Smooth muscle cell (in vitro differentiated cells): ENCODE measurements at regions not wholly inside any gene's neighbourhood (a gene's known extent, or its start where the extent isn't known, plus 50 kb on each side); places are given as distances from the start of the nearest gene placed in this dataset.
"Not testable (repeated sequence)": the region's sequence is repeated elsewhere in the genome, so short reads cannot be mapped to it uniquely, and the experiment has no call there.

Source experiments
- DNase-seq: peaks from one replicate; lab custom pipeline; 2025; ENCODE audit not compliant: unreplicated experiment; lab: John Stamatoyannopoulos, UW
- H2AFZ ChIP-seq: fragments of 200-600 bp; sonication (generic); 2 replicates; pipeline ENCODE4 v1.6.0; 2016; ENCODE audit warnings: antibody characterized with exemption, low read depth, mild to moderate bottlenecking
- H3F3A ChIP-seq: fragments of 200-600 bp; sonication (generic); 2 replicates; pipeline ENCODE4 v1.6.0; 2017; ENCODE audit warnings: antibody characterized with exemption, low read depth
- H3K27ac ChIP-seq: fragments of 200-600 bp; sonication (generic); 2 replicates; pipeline ENCODE4 v1.5.1; 2016; ENCODE audit warnings: low read depth, mild to moderate bottlenecking
- H3K27me3 ChIP-seq: fragments of 200-600 bp; sonication (generic); 2 replicates; pipeline ENCODE4 v1.6.1; 2016; ENCODE audit warnings: low read depth, mild to moderate bottlenecking
- H3K36me3 ChIP-seq: fragments of 200-600 bp; sonication (generic); 2 replicates; pipeline ENCODE4 v1.5.1; 2016; ENCODE audit warnings: low read depth
- H3K4me1 ChIP-seq: fragments of 200-600 bp; sonication (generic); 2 replicates; pipeline ENCODE4 v1.5.1; 2016; ENCODE audit warnings: low read depth
- H3K4me2 ChIP-seq: fragments of 200-600 bp; sonication (generic); 2 replicates; pipeline ENCODE4 v1.6.0; 2016; ENCODE audit warnings: mild to moderate bottlenecking
- H3K4me3 ChIP-seq: fragments of 200-600 bp; sonication (generic); 2 replicates; pipeline ENCODE4 v1.5.1; 2016; ENCODE audit warnings: mild to moderate bottlenecking
- H3K79me2 ChIP-seq: fragments of 200-600 bp; sonication (generic); 2 replicates; pipeline ENCODE4 v1.6.0; 2016; ENCODE audit warnings: low read depth, mild to moderate bottlenecking
- H3K9ac ChIP-seq: fragments of 200-600 bp; sonication (generic); 2 replicates; pipeline ENCODE4 v1.6.0; 2016; ENCODE audit warnings: low read depth
- H3K9me3 ChIP-seq: fragments of 200-600 bp; sonication (generic); replicated peaks from 2 replicates; pipeline ENCODE4 v1.5.1; 2016; ENCODE audit warnings: low read depth
- H4K20me1 ChIP-seq: fragments of 200-600 bp; sonication (generic); 2 replicates; pipeline ENCODE4 v1.6.0; 2016; ENCODE audit warnings: low read depth
- CTCF ChIP-seq: fragments of 200-600 bp; sonication (generic); IDR thresholded peaks from 2 replicates; pipeline ENCODE4 v1.5.1; 2017; ENCODE audit warnings: borderline replicate concordance, mild to moderate bottlenecking, antibody characterized with exemption; ENCODE audit not compliant: insufficient read depth, poor library complexity, severe bottlenecking
- WGBS: methylation state at CpG from one replicate; pipeline ENCODE4 v1.1.7; 2016; ENCODE audit warnings: low lambda C conversion rate; 5-methylcytosine and 5-hydroxymethylcytosine counted together

DNA sequence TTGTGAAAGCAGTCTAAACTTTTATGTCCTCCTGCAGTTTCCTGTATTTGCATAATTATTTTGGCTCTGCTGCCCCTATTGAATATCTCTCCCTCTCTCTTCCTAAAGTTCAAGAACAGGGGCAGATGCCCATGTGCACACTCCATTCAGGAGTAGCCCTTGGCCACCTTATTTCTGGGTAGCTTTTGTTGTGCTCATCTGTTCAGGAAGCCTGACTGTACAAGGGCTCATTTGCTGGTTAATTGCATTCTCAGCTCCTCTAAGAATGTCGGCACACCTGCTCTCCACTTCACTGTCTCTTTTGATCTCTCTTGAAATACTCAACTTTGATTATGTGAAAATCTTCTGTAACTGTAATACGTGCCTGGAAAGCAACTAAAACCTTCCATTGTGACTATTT is 1378.8 kb upstream of the CDH8 start:
- Histone ChIP-seq H3K27me3 (no peaks in the 10 kb centered on the region), H4K20me1 (no peaks in the 10 kb centered on the region), H3K79me2 (no peaks in the 10 kb centered on the region), H3K4me1 (no peaks in the 10 kb centered on the region), H3F3A (no peaks in the 10 kb centered on the region), H3K27ac (no peak overlapping the region), H3K9ac (no peak overlapping the region), H2AFZ (no peak overlapping the region), H3K4me2 (no peak overlapping the region), H3K36me3 (no peaks in the 10 kb centered on the region), H3K4me3 (no peak overlapping the region), H3K9me3 (no peaks in the 10 kb centered on the region)
- no peak for DNase-seq
- TF ChIP-seq CTCF, result no peak
- WGBS, result 71% methylated on average over 2 of the region's 2 CpGs

- H2AFZ ChIP-seq, result no peak overlapping the region
- no peak overlapping the region for H3K4me3 ChIP-seq
- no peaks in the 10 kb centered on the region for H3K79me2 ChIP-seq
- H3K9ac ChIP-seq, result no peak overlapping the region
- H3K36me3 ChIP-seq, result no peaks in the 10 kb centered on the region
- H3K27me3 ChIP-seq, result no peaks in the 10 kb centered on the region
- no peaks in the 10 kb centered on the region for H3K4me1 ChIP-seq
- no peak for TF ChIP-seq CTCF
- WGBS, result 89% methylated on average over 1 of the region's 1 CpG
- H4K20me1 ChIP-seq, result no peaks in the 10 kb centered on the region
- no peaks in the 10 kb centered on the region for H3F3A ChIP-seq
- no peaks in the 10 kb centered on the region for H3K9me3 ChIP-seq
- no peak for DNase-seq
- no peak overlapping the region for H3K27ac ChIP-seq
- no peak overlapping the region for H3K4me2 ChIP-seq
Observed at GRCh38 chr16:63410594-63410993, 1374.4 kb upstream of the CDH8 start.

DNA sequence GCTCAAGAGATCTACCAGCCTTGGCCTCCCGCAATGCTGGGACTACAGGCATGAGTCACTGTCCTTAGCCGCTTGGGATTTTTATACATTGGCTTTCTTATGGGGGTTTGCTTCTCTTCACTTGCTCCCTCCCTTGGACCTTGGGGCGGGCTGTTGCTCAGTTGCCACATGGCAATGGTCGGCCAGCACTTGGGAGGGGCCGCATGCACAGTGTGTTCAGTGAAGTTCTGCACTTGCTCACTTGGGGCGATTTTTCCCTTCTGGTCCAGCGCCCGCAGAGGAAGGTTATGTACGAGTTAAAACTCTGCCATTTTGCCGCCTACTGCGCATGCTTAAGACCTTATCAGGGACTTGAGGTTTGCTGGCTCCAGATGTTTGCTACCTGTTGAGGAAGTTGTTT is 1367.6 kb upstream of the CDH8 start:
- no peaks in the 10 kb centered on the region for H3K4me1 ChIP-seq
- H3K4me2 ChIP-seq, result no peak overlapping the region
- no peak for TF ChIP-seq CTCF
- H4K20me1 ChIP-seq, result no peaks in the 10 kb centered on the region
- no peak overlapping the region for H3K9ac ChIP-seq
- H3F3A ChIP-seq, result no peaks in the 10 kb centered on the region
- no peak overlapping the region for H3K4me3 ChIP-seq
- no peaks in the 10 kb centered on the region for H3K79me2 ChIP-seq
- no peaks in the 10 kb centered on the region for H3K9me3 ChIP-seq
- 97% methylated on average over 11 of the region's 11 CpGs for WGBS
- H3K27me3 ChIP-seq, result peaks cover 5% of the 10 kb centered on the region
- H3K36me3 ChIP-seq, result no peaks in the 10 kb centered on the region
- no peak overlapping the region for H2AFZ ChIP-seq
- no peak for DNase-seq
- no peak overlapping the region for H3K27ac ChIP-seq

DNA sequence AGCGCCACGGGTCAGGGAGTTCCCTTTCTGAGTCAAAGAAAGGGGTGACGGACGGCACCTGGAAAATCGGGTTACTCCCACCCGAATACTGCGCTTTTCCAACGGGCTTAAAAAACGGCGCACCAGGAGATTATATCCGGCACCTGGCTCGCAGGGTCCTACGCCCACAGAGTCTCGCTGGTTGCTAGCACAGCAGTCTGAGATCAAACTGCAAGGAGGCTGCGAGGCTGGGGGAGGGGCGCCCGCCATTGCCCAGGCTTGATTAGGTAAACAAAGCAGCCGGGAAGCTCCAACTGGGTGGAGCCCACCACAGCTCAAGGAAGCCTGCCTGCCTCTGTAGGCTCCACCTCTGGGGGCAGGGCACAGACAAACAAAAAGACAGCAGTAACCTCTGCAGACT is 1352.0 kb upstream of the CDH8 start:
- H3K4me1 ChIP-seq, H2AFZ ChIP-seq, H3K27me3 ChIP-seq, H3K27ac ChIP-seq, H4K20me1 ChIP-seq, H3K9ac ChIP-seq, H3K4me2 ChIP-seq, DNase-seq, H3K4me3 ChIP-seq, H3K36me3 ChIP-seq, H3K9me3 ChIP-seq, H3K79me2 ChIP-seq, H3F3A ChIP-seq: not testable (repeated sequence)
- 80% methylated on average over 18 of the region's 18 CpGs for WGBS
